ENCODE measurements at regions not wholly inside any gene's neighbourhood (a gene's known extent, or its start where the extent isn't known, plus 50 kb on each side); places are given as distances from the start of the nearest gene placed in this dataset.

GRCh38 chr12:46452776-46453175, 80.2 kb upstream of the SLC38A2 start:
- DNase-seq (ENCODE audit: low spot score) (no peak), ATAC-seq (no peak)
- ChIA-PET CTCF (interaction anchor here (0.6 kb wide), 1 partner anchor 617 kb away, joined by 3 read pairs; no protein-coding TSS in a partner anchor), POLR2A (no interaction called here)
- H3K9me3 Mint-ChIP-seq, result peaks cover 4% of the 10 kb centered on the region
- TF ChIP-seq TEAD1 (CRISPR knock-in tag; IDR thresholded peaks at IDR 0.05), result no peak
- no peak for TF ChIP-seq FOXK1 (CRISPR knock-in tag; IDR thresholded peaks at IDR 0.05)
- TF ChIP-seq ZBTB43 (CRISPR knock-in tag; IDR thresholded peaks at IDR 0.05), result no peak
- no peak for TF ChIP-seq CREB1 (CRISPR knock-in tag; IDR thresholded peaks at IDR 0.05)
- H3K27ac Mint-ChIP-seq, result no peak overlapping the region
- H3K36me3 Mint-ChIP-seq, result peaks cover 10% of the 10 kb centered on the region
- H3K4me3 Mint-ChIP-seq, result no peak overlapping the region
- no peaks in the 10 kb centered on the region for H3K27me3 Mint-ChIP-seq (ENCODE audit: low read depth)
- H3K4me1 Mint-ChIP-seq, result peaks cover 44% of the 10 kb centered on the region

GRCh38 chr12:46452061-46452615, 79.6 kb upstream of the SLC38A2 start:
- CTCF ChIA-PET, result no interaction called here
- Mint-ChIP-seq H3K27me3 (ENCODE audit: low read depth) (no peaks in the 10 kb centered on the region), H3K4me3 (no peak overlapping the region), H3K27ac (no peak overlapping the region), H3K9me3 (peaks cover 10% of the 10 kb centered on the region), H3K4me1 (peaks cover 43% of the 10 kb centered on the region), H3K36me3 (peaks cover 15% of the 10 kb centered on the region)
- TF ChIP-seq ERG (CRISPR knock-in tag; IDR thresholded peaks at IDR 0.05), result no peak
- TF ChIP-seq ZNF512 (CRISPR knock-in tag; IDR thresholded peaks at IDR 0.05; ENCODE audit: borderline replicate concordance), result no peak
- no peak for TF ChIP-seq TEAD1 (CRISPR knock-in tag; IDR thresholded peaks at IDR 0.05)
- TF ChIP-seq OVOL2 (CRISPR knock-in tag; IDR thresholded peaks at IDR 0.05; ENCODE audit: borderline replicate concordance), result no peak
- no peak for TF ChIP-seq ZBTB21 (CRISPR knock-in tag; IDR thresholded peaks at IDR 0.05; ENCODE audit: borderline replicate concordance)
- TF ChIP-seq CTCF (IDR thresholded peaks at IDR 0.05), result no peak
- TF ChIP-seq ZNF121 (CRISPR knock-in tag; IDR thresholded peaks at IDR 0.05), result no peak
- TF ChIP-seq IRF2 (CRISPR knock-in tag; IDR thresholded peaks at IDR 0.05; ENCODE audit: borderline replicate concordance, low read depth), result no peak
- TF ChIP-seq E2F4 (CRISPR knock-in tag; IDR thresholded peaks at IDR 0.05; ENCODE audit: borderline replicate concordance, low read depth), result no peak
- TF ChIP-seq JUN (CRISPR knock-in tag; IDR thresholded peaks at IDR 0.05), result no peak
- no peak for TF ChIP-seq MAX (CRISPR knock-in tag; IDR thresholded peaks at IDR 0.05)
- no peak for TF ChIP-seq NR3C1 (CRISPR knock-in tag; conservative IDR thresholded peaks at IDR 0.05; ENCODE audit: low read depth)
- TF ChIP-seq NR2C2 (CRISPR knock-in tag; IDR thresholded peaks at IDR 0.05), result no peak
- no peak for TF ChIP-seq AR (CRISPR knock-in tag; IDR thresholded peaks at IDR 0.05)
- no peak for TF ChIP-seq FOXJ3 (CRISPR knock-in tag; IDR thresholded peaks at IDR 0.05; ENCODE audit: borderline replicate concordance)
- ATAC-seq (no peak), DNase-seq (ENCODE audit: low spot score) (no peak)
- POLR2A ChIA-PET, result no interaction called here

Data from WTC11 (cell line).